ENCODE measurements at regions not wholly inside any gene's neighbourhood (a gene's known extent, or its start where the extent isn't known, plus 50 kb on each side); places are given as distances from the start of the nearest gene placed in this dataset.

- Histone ChIP-seq H3K4me3 (no peak overlapping the region), H3K27ac (no peak overlapping the region), H3K9me3 (peaks cover 0 to 5% (median 0%) of the 10 kb centered on the region in 4 donors), H3K36me3 (no peaks in the 10 kb centered on the region), H3K4me1 (no peaks in the 10 kb centered on the region), H3K27me3 (no peaks in the 10 kb centered on the region)
- no peak for DNase-seq (ENCODE audit: low spot score in 2 of 2)
- no peak for TF ChIP-seq POLR2A (IDR thresholded peaks at IDR 0.05)
- TF ChIP-seq CTCF (IDR thresholded peaks at IDR 0.05): no peak
- TF ChIP-seq EP300 (IDR thresholded peaks at IDR 0.05): no peak
- 77 to 85% methylated on average over 1 of the region's 1 CpG for WGBS, 2 donors
Observed at GRCh38 chr12:84186433-84186832, 726.2 kb downstream of the SLC6A15 start.

GRCh38 chr12:84183576-84183975 lies 729.0 kb downstream of the SLC6A15 start:
- Histone ChIP-seq H3K36me3 (no peaks in the 10 kb centered on the region), H3K4me3 (no peak overlapping the region), H3K9me3 (no peaks in the 10 kb centered on the region), H3K27ac (no peak overlapping the region), H3K4me1 (no peaks in the 10 kb centered on the region), H3K27me3 (no peaks in the 10 kb centered on the region)
- DNase-seq (ENCODE audit: low spot score in 2 of 2): no peak
- 57 to 62% methylated on average over 2 of the region's 2 CpGs for WGBS, 2 donors
- TF ChIP-seq POLR2A (IDR thresholded peaks at IDR 0.05): no peak

GRCh38 chr12:84174115-84174514 lies 738.5 kb downstream of the SLC6A15 start:
- Histone ChIP-seq H3K27me3 (no peaks in the 10 kb centered on the region), H3K4me1 (no peaks in the 10 kb centered on the region), H3K9me3 (peaks cover 0 to 4% (median 0%) of the 10 kb centered on the region in 4 donors), H3K4me3 (no peak overlapping the region), H3K27ac (no peak overlapping the region), H3K36me3 (no peaks in the 10 kb centered on the region)
- DNase-seq (ENCODE audit: low spot score in 2 of 2): no peak
- no peak for TF ChIP-seq CTCF (IDR thresholded peaks at IDR 0.05)
- no peak for TF ChIP-seq POLR2A (IDR thresholded peaks at IDR 0.05)
- no peak for TF ChIP-seq EP300 (IDR thresholded peaks at IDR 0.05)
- WGBS, 2 donors: 77 to 93% methylated on average over 4 to 5 of the region's 5 CpGs

- H3K4me3 ChIP-seq: no peak overlapping the region
- H3K9me3 ChIP-seq: peaks cover 0 to 4% (median 0%) of the 10 kb centered on the region in 4 donors
- no peaks in the 10 kb centered on the region for H3K36me3 ChIP-seq
- no peaks in the 10 kb centered on the region for H3K27me3 ChIP-seq
- 75 to 82% methylated on average over 3 to 4 of the region's 4 CpGs for WGBS, 2 donors
- no peak overlapping the region for H3K27ac ChIP-seq
- no peaks in the 10 kb centered on the region for H3K4me1 ChIP-seq
- DNase-seq (ENCODE audit: low spot score in 2 of 2): no peak
- TF ChIP-seq CTCF (IDR thresholded peaks at IDR 0.05) (no peak), EP300 (IDR thresholded peaks at IDR 0.05) (no peak), POLR2A (IDR thresholded peaks at IDR 0.05) (no peak)
Observed at GRCh38 chr12:84172823-84173424, 739.7 kb downstream of the SLC6A15 start.

- no peaks in the 10 kb centered on the region for H3K27me3 ChIP-seq
- no peak for TF ChIP-seq EP300 (IDR thresholded peaks at IDR 0.05)
- no peak for TF ChIP-seq POLR2A (IDR thresholded peaks at IDR 0.05)
- TF ChIP-seq CTCF (IDR thresholded peaks at IDR 0.05): no peak
- WGBS, 2 donors: 15 to 22% methylated on average over 1 of the region's 1 CpG
Observed at GRCh38 chr12:84166812-84167211, 745.8 kb downstream of the SLC6A15 start.

More at GRCh38 chr12:84166812-84167211, 745.8 kb downstream of the SLC6A15 start:
- Histone ChIP-seq H3K36me3 (no peaks in the 10 kb centered on the region), H3K4me1 (no peaks in the 10 kb centered on the region), H3K4me3 (no peak overlapping the region), H3K27ac (no peak overlapping the region), H3K9me3 (no peaks in the 10 kb centered on the region)
- DNase-seq (ENCODE audit: low spot score in 2 of 2): no peak
